HG03439 (cell line): ENCODE measurements at regions not wholly inside any gene's neighbourhood (a gene's known extent, or its start where the extent isn't known, plus 50 kb on each side); places are given as distances from the start of the nearest gene placed in this dataset.
"Not testable (repeated sequence)": the region's sequence is repeated elsewhere in the genome, so short reads cannot be mapped to it uniquely, and the experiment has no call there.

Experiments used
- ATAC-seq: cut with Tn5 transposase; IDR thresholded peaks from one replicate; pipeline ENCODE4 v1.9.1; 2021; ENCODE audit warnings: mild to moderate bottlenecking, moderate library complexity; ENCODE audit not compliant: unreplicated experiment

- no peak for ATAC-seq
These were observed 170.8 kb downstream of the ETAA1 start for GRCh38 chr2:67567886-67568285.

DNA sequence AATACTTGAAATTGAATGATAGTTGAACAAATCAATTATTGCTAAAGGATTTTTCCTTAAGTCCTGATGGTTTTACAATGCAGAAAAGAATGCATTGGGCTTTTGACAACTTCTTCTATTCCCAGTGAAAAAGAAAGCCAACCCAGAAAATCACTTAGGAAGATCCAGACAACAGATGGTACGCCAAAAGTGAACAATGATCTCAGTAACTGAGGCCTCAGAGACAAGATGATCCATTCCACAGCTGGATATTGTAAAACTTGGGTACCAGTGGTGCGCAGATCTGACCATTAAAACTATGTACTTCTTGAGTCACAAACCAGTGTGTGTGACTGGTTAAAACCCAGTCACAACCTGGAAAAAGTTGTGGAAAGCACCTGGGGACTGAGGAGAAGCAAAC is 173.5 kb downstream of the ETAA1 start:
- no peak for ATAC-seq

GRCh38 chr2:67571785-67572718 is 174.9 kb downstream of the ETAA1 start:
- ATAC-seq, result no peak

DNA sequence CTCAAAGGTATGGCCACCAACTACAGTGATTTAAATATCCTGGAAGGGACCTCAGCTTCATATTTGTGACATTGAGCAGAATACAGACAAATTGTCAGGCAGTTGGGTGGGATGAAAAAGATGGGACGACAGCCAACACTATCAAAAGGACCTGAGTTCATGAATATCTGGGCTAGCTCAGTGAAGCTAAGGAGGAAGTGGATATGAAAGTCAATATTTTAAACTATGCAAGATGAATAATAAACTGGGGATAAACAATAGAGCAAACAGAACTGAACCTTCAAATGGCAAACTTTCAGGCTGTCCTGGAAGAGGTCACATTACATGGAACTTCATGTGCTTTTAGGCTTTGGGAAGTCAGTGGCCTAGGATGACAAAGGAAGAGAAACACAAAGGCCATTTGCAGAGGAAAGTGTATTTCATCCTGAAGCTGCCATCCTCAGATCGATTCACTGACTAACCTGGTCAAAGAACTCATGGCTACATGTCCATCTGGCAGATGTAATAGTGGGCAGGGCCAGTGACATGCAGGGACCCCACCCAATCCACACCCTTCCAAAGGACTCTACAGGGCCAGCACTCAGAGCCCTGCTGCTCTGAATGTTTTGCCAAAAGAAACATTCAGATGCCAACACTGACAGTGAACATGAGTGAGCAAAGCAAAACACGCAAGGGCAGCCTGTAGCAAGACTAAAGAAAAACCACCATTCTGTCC is 175.7 kb downstream of the ETAA1 start:
- no peak for ATAC-seq

DNA sequence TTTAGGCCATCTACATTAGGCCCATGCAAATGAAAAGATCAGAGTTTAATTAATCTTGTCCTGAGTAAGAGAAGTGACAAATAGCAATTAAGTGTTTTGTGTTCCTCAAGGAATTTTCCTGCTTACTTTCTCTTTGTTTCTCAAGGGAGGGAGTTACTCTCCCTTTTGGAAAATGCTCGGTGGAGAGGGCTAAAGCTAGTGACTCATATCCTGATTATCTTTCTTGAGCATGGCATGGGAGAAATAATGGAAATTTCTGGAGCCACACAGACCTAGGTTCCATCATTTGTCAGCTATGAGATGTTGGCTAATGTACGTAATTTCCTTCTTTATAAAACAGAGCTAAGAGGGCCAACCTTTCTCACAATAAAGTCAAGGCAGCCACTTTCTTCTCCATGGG is 177.1 kb downstream of the ETAA1 start:
- ATAC-seq, result no peak

GRCh38 chr2:67576226-67576625 is 179.1 kb downstream of the ETAA1 start:
- no peak for ATAC-seq

GRCh38 chr2:67576991-67577390 is 179.9 kb downstream of the ETAA1 start:
- no peak for ATAC-seq

DNA sequence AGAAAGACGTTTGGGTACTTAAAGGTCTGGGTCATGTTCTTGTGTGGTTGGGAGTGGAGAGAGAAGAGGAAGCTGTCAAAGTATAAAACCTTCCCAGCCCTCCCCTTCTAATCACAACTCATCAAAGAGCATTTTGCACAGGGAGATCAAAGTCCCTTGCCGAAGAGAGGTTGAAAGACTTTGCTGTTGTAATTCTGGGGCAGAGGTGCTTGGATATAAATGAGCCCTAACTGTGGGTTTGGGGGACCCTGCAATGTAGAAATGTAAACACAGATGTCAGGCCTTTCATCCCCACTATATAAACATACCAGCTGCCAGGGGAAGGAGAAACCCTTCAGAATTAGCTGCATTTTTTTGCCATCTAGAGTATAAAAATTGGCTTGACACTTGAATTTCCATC is 182.1 kb downstream of the ETAA1 start:
- ATAC-seq, result no peak

GRCh38 chr2:67579806-67580205 is 182.7 kb downstream of the ETAA1 start:
- ATAC-seq, result no peak

DNA sequence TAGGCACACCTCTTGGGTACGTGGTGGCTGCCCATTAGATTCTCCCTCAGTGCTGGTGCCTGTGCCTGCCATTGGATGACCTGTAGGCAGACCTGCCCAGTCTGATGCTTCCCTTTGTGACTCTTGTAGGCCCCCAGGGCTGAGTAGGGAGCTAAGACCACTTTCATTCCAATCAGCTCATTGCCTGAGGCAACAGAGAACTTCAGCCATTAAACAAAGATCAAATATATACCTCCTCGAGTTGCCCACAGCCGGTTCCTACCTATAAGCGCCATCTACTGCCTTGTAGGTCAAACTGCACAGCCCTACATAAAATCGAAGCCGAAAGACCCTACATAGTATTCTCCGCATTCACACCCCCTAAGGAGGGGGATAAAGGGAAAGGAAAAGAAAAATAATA is 184.6 kb downstream of the ETAA1 start:
- no peak for ATAC-seq

DNA sequence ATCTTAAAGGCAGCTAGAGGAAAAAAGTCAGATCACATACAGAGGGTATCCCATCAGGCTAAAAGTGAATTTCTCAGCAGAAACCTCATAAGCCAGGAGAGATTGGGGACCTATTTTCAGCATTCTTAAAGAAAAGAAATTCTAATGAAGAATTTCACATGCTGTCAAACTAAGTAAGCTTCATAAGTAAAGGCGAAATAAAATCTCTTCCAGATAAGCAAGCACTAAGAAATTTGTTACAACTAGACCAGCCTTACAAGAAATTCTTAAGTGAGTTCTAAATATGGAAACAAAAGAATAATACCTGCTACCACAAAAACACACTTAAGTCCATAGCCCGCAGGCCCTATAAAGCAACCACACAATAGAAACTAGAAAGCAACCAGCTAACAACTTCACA is 186.1 kb downstream of the ETAA1 start:
- no peak for ATAC-seq

GRCh38 chr2:67585400-67585799 is 188.3 kb downstream of the ETAA1 start:
- ATAC-seq, result no peak

DNA sequence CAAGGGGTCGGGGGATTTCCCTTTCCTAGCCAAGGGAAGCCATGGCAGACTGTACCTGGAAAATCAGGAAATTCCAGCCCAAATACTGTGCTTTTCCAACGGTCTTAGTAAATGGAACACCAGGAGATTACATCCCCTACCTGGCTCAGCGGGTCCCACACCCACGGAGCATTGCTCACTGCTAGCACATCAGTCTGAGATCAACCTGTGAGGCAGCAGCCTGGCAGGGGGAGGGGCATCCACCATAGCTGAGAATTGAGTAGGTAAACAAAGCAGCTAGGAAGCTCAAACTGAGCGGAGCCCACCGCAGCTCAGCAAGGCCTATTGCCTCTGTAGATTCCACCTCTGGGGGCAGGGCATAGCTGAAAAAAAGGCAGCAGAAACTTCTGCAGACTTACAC is 192.0 kb downstream of the ETAA1 start:
- ATAC-seq, result not testable (repeated sequence)

DNA sequence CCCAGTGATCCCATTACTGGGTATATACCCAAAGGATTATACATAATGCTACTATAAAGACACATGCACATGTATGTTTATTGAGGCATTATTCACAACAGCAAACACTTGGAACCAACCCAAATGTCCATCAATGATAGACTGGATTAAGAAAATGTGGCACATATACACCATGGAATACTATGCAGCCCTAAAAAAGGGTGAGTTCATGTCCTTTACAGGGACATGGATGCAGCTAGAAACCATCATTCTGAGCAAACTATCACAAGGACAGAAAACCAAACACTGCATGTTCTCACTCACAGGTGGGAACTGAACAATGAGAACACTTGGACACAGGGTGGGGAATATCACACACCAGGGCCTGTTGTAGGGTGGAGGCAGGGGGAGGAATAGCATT is 197.4 kb downstream of the ETAA1 start:
- ATAC-seq, result not testable (repeated sequence)

DNA sequence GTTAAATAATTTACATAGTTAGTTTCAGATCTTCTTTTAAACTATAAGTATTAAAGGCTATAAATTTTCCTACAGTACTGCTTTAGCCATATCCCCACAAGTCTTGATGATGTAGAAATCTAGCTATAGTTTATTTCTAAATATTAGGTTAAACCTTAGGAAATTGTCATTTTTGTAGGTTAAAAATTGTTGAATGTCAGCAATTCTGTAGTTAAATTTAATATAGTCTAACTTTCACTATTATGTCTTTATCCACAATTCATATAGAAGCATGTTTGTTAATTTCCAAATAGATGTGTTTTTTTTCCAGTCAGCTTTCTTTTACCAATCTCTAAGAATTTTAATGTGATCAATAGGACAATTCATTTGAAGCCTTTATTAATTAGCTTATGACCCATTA is 199.7 kb downstream of the ETAA1 start:
- ATAC-seq, result no peak

DNA sequence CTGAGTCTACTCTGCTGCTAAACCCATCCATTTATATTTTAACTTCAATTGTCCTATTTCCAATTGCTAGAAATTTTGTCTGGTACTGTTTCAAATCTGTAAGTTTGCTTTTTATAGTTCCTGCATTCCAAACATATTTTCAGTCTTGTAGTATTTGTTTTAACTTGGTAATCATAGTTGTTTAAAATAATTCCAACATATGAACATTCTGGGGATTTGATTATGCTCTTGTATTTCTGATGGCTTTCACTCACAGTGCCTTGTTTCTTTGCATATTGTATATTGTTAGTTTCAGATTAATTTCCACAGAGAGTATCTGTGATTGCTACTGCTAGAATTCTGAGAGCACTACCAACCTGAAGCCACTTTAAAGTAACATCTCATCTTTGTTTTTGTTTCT is 202.4 kb downstream of the ETAA1 start:
- ATAC-seq, result no peak

GRCh38 chr2:67600222-67600871 is 203.2 kb downstream of the ETAA1 start:
- no peak for ATAC-seq

GRCh38 chr2:67600946-67601345 is 203.8 kb downstream of the ETAA1 start:
- no peak for ATAC-seq

GRCh38 chr2:67604360-67604759 is 207.2 kb downstream of the ETAA1 start:
- ATAC-seq, result no peak

DNA sequence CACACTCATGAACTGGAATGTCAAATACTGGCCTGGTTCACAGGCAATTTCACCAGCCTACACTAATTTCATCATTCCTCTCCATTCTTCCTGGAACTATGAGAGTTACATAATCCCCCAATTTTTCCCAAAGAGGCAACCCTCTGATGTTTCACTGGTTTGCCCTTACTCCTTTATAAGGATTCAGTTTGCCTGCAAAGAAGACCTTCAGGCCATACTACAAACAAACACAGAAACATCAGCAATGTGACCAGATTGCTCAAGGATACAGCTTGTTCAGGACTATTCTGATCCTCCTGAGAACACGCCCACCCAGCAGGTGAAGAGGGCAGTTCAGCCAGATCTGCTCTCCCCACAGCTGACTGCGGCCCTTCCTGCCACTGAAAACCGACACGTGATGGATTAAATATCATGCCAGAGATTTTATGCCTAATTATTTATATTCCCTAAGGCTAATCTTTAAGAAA is 215.5 kb downstream of the ETAA1 start:
- ATAC-seq, result no peak

DNA sequence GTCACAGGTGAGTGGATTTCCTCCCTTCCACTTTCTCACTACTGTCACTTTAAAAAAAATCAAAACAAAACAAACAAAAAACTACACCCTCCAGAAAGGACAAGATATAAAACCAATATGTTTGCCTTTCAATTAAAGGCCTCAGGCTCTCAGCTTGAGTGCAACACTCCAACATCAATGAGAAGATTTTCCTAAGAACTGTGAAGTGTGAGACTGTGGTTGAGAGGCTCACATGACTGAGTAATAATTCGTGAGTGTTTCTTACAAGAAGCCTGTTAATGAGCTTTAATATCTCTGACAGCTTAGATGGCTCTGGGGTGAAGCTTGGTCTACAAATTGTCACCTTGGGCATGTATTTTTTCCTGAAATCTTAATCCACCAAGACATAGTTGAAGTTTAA is 216.1 kb downstream of the ETAA1 start:
- no peak for ATAC-seq

DNA sequence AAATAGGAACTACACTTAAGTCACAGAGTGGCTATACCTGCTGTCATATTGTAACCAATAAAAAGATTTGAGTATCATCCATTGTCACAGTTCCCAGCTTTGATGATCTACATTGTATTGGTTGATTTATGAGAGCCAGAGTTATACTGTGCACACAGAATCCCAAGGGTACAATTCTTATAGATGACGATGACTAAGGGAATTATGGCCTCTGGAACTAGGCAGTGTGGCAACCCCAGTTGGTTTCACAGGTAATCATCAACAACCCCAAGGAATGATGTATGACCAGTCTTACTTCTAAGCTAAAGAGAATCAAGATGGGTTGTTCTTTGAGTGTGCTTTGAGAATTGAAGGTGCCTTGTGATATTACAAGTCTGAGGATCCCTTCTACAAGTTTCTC is 217.3 kb downstream of the ETAA1 start:
- ATAC-seq, result no peak
